HG03196 (cell line): ENCODE measurements at regions not wholly inside any gene's neighbourhood (a gene's known extent, or its start where the extent isn't known, plus 50 kb on each side); places are given as distances from the start of the nearest gene placed in this dataset.
"Not testable (repeated sequence)": the region's sequence is repeated elsewhere in the genome, so short reads cannot be mapped to it uniquely, and the experiment has no call there.

ENCODE experiments used
- ATAC-seq: cut with Tn5 transposase; IDR thresholded peaks from one replicate; pipeline ENCODE4 v1.9.1; 2021; ENCODE audit not compliant: unreplicated experiment

DNA sequence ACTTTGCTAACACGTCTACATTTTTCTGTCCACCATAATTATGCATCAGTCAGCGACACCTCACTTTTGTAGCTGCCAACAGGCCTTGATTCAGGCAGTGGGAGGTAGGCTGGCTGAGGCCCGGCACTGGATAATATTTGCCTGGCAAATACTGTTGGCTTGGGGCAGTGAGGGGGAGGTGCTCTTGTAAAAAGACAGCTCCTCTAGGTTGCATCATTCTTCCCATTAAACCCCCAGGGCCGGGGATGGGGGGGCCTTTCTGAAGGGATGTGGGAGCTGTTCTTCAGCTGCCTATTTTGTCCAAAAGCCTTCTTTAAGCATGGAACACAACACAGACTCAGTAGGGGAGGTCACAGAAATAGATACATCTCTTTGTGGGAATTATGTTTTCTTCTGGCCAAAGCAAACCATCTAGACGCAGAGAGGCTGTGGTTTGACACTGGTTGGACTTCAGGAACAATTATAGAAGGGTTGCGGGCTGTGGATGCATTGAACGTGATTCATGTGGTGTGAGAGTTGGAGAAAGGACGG, 338.3 kb upstream of the NT5E start:
- ATAC-seq, result no peak

DNA sequence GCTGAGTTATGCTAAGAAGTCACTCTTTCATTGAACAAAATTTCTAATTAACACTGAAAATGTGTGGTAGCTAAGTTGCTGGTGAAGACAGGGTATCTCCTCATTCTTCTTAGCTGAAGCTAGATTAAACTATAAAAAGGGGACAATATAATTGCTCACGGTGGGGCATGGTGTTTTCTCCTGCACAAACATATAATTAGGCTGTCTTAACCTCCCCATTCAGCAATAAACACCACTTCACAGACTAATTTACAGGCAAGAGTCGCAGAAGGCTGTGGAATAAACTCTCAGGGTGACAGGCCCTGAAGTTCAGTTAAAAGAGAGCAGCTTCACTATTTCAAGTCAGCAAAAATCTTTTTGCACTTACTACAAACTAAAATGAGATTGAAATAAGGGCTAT, 338.9 kb upstream of the NT5E start:
- no peak for ATAC-seq

DNA sequence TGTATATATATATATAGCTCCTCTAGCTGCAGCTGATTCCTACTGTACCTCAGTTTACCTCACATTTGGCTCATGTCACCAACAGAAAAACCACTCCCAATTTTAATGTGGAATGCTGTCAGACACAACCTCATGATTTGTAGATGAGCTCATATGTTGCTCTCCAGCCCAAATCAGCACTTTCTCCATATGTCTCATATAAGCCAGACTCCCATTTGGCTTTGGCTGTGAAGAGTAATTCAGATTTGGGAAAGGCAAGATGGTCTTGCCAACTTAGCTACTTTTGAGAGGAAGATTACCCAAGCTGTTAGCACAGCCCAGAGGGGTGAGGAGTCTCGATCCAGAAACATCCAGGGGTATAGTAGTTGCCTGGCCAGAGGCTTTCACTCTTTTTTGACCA, 342.2 kb upstream of the NT5E start:
- ATAC-seq, result no peak

DNA sequence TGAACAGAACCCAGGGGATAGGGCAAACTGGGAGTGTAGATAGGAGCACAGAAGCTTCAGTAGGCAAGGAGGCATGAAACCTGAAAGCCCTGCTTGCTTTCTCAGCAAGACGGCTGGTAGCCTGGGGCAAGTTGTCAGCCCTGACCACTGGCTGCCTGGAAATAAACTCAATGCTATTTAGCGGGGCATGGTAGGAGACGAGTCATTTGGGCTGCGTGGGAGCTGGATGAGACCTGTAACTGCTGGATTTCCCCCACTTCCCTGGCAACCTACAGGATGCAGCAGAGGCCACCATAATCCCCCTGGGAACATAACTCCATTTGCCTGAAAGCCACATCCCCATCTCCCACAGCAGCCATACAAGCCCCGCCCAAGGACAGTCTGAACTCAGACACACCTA, 332.6 kb upstream of the TBX18 start:
- no peak for ATAC-seq

DNA sequence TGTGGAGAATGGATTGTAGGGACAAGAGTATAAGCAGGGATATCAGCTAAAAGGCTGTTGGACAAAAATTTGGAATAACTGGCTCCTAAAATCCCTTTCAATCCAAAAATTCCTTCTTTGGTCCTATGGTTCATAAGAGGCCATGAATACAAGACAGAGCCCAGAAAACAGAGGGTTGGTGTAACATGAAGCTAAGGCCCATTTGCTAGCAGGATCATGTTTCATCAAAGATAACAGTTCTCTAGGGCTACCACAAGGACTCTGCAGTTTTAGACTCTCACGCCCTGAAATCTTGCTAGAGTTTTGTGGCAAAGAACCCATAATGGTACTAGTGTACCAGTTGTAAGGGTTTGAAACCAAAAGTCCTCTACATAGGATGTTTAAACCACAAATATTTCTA, 327.8 kb upstream of the TBX18 start:
- no peak for ATAC-seq

DNA sequence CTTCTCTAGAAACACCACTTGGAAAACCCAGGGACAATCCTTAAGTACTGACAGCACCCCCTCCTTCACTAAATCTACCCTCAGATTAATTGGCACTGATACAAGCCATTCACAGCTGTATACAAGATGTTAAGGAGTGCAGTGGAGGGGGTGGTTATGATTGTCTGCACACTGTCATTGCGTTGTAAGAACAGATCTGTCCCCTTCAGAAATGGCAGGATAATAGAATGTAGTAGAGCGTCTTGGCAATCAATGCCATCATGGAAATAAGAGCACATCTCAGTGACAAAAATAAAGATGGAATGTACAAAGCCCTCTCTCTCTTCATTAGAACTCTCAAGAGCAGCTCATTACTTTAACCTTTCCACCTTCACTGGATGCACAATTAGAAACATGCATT, 324.9 kb upstream of the TBX18 start:
- no peak for ATAC-seq

DNA sequence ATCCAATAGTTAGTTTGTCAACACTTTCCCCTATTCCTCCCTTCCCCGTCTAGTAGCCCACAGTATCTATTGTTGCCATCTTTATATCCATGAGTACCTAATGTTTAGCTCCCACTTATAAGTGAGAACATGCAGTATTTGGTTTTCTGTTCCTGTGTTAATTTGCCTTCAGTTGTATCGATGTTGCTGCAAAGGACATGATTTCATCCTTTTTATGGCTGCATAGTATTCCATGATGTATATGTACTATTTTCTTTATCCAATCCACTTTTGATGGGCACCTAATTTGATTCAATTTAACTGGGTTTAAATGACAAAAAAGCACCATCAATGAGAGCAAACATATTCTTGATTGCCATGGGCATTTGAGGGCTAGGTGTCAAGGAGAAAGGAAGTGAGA, 321.5 kb upstream of the TBX18 start:
- ATAC-seq, result no peak

DNA sequence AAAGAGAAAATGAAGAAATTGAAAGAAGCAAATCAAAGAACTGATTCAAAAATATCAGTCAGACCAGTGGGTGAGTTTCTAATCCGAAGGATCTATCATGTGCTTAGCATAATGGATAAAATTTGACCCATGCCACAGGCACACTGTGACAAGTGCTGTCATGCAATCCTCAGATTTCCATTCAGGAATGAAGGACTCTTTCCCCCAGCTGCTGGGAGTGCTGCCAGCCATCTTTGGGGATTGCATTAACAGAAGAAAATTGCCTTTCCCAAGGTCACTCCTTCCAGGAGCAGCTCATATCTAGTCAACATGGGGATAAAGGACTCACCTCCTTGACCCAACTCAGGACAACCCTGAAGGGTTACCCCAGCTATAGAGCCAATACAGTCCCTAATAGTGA, 316.7 kb upstream of the TBX18 start:
- no peak for ATAC-seq

DNA sequence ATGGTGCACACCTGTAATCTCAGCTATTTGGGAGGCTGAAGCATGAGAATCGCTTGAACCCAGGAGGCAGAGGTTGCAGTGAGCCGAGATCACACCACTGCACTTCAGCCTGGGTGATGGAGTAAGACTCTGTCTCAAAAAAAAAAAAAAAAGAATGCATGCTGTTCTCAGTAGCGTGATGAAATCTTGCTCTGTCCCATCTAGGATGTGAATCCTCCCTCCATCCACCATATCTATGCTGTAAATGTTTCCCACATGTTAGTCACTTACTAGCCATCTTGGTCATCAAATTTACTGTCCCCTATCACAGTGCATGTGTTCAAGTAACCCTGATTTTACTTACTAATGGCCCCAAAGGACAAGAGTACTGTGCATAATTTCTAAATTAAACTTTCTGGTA, 315.4 kb upstream of the TBX18 start:
- ATAC-seq, result no peak

DNA sequence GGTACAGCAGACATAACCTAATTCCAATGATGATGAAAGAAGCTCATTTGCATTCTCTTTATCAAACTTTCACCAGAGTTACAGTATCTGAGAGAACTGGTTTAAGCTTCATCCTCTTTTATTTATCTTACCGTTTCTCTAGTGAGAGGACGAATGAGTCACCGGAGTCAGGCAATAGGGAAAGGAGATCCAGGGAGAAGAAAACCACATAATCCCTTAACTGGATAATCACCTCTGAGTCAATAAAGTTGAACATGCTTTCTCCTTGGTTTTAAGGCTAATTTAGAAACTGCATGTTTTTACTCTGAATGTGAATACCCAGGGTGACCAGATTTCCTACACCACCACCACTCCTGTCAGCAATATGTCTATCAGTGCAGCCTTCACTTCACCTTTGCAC, 313.7 kb upstream of the TBX18 start:
- ATAC-seq, result no peak

DNA sequence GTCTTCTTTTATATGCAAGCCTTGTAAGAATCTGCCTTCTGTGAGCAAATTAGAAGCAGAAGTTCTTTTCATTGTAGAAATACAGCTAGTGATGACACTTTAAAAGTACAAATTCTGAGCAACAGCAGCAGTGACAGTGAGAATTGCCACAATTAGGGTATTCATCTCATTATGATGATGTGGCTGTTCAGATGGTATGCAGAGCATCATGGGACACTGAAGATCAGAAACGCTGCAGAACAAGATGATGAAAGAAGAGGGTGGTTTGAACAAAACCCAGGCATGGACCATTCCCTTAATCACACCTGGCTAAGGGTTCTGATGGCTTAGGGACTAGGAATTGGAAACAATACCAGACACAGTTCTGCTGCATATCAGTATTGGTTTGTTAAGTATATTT, 312.7 kb upstream of the TBX18 start:
- no peak for ATAC-seq

DNA sequence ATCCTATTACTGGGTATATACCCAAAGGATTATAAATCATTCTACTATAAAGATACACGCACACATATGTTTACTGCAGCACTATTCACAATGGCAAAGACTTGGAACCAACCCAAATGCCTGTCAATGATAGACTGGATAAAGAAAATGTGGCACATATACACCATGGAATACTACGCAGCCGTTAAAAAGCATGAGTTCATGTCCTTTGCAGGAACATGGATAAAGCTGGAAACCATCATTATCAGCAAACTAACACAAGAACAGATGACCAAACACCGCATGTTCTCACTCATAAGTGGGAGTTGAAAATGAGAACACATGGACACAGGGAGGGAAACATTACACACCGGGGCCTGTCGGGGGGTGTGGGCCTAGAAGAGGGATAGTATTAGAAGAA, 307.4 kb upstream of the TBX18 start:
- ATAC-seq, result not testable (repeated sequence)

DNA sequence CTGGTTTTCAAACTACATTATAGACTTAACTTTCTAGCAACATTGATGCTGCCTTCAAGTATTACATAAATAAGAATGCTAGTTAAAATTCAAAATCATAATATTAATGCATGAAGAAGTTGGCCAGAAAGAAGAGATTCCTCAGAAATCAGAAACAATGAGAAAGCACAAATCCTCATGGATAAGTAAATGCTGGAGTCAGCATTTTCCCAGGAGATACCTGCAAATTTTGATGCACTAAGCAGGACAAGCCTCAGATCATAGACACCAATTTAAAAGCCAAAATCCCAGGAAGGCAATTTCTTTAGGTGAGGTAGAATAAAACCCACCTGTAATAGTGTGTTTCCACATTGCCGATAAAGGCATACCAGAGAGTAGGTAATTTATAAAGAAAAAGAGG, 305.2 kb upstream of the TBX18 start:
- no peak for ATAC-seq

DNA sequence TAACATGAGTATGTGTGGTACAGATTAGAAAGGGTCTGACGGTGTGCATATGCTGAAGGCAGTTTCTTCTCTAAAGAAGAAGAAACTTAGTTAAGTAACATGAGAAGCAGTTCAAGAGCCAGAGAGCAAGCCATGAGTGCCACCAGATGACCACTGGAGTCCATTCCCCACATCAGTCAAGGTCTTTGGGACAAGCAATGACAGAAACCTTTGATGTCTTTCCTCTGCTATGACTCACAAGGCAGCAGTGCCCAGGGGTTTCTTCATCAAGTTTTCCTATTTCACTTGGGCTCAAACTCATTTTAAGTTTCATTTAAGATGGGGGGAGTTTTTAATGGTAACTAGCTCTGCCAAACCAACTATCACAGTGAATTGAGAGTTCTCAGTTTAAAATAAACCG, 303.8 kb upstream of the TBX18 start:
- no peak for ATAC-seq

DNA sequence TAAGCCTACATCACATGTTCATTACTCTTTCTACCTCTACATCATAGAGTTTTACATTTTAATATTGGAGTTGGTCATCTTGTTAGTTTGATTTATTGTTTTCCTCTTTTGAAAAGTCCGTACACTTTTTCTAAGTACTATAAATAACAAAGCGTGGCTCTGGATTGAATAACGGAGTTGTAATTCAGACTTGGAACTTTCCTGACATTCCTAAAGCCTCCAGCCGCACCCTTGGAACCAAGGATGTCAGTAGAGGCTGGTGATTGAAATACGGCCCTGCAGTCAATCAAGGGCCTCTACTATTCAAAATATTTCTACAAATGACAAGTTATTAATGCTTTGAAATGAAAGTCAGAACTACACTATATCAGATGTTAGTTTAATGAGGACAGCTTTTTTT, 301.9 kb upstream of the TBX18 start:
- ATAC-seq, result no peak

DNA sequence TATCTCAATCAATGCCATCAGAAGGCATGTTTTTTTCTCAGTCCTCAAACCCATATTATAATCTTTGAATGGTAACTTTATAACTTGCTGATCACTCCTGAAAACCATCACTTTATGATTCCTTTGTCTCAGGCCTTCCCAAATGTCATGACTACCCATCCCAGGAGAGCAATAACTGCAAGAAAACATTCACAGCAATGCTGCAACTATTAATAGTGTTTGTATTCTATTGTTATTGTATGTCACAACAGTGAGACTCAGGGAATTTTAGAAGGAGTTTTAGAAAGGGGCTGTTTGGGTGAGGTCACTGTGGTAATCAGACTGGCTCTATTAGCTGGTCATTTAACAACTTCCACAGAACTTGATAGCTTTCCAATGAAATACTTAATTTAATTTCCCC, 301.4 kb upstream of the TBX18 start:
- ATAC-seq, result no peak

DNA sequence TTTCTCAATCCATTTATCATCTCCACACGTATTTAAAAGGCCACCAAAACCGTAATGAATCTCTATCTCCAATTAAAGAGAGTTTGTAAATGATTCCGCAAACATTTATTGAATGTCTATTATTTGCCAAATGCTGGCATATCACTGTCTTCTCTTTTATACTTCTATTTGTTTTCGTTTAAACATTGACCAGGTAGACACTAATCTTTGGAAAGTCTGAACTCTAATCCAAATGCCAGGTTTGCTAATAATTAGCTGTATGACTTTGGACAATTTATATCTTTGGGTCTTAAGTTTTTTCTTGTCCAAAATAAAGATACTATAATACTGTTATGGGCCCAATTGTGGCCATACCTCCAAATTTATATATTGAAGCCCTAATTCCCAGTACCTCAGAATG, 299.2 kb upstream of the TBX18 start:
- ATAC-seq, result no peak

DNA sequence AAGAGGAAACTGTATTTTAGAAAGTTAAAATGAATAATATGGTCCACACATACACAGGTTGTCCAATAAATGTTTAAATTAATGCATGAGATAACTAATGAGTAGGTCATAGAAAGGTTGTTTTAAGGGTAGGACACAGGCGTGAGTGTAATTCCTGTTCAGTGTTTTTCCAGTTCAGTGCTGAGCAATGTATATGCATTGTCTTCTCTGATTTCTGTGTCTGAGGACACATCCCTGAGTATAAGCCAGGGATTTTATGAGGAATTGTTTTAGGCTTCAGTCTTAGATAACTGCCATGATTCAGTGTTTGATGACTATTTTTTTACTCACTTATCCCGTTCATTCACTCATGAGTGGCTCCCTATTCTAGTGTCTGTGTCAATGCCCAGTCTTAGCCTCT, 298.5 kb upstream of the TBX18 start:
- ATAC-seq, result no peak

DNA sequence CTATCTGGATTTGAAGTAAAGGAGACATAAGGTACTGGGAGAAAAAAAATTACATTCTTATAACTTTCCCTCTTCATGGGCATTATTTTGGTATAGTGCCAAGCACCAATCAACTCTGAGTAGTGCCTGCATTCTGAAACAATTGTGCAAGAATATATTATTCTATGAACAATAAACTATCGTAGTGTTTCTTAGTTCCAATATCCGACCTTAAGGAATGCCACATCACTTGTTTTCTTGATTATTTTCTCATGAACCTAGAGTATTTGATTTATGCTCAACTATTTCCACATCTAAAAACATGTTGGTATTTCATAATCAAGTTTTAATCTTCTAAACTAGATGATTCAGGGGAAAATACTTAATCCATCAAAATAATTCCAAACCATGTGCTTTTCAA, 294.4 kb upstream of the TBX18 start:
- no peak for ATAC-seq

DNA sequence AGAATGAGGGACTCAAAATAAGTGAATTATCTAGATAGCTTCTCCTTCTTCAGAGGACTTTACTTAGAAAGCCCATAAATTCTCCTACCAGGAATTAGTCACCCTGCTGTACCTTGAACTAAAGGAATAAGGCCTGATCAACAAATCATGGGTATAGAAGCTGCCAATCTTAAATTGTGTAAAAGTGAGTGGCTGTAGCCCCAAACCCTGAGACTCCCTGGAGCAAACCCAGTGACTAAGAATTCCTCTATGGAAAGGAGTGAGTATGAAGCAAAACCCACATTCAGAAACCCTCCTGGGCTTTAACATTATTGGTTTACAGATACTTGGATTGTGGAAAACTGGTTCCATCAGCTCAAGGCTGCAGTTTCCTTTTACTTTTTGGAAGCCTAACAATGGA, 285.8 kb upstream of the TBX18 start:
- ATAC-seq, result no peak

DNA sequence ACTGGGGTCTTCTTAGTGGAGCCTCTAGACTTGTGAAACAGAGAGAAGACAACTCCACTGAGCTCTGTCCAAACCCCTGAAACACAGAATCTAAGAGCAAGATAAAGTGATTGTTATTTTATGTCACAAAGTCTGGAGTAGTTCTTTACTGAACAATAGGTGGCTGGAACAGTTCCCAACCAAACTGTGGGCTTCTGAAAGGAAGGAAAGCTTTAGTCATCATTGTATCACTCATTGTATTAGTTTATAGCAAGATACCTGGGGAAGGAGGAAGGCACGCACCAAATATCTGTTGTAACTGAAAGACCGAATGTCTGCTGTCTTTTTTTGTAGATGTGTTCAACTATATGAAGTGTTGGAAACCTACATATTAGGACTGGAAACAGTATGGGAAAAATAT, 284.9 kb upstream of the TBX18 start:
- no peak for ATAC-seq

DNA sequence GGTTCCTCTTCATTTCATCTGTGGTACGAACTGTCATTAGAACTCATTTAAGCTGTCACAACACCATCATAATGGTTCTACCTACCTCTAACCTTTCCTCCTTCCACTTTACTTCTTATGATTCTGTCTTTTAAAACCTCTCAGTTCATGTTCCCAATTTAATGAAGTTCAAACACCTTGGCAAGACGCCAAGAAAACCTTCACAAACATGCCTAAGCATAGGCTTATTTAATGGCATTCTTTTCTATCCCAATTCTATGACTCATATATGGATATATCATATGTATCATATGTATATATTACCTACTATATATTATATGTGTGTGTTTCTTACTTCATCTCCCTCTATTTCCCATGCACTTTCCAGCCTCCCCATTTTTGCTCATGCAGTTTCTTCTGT, 283.4 kb upstream of the TBX18 start:
- ATAC-seq, result no peak

DNA sequence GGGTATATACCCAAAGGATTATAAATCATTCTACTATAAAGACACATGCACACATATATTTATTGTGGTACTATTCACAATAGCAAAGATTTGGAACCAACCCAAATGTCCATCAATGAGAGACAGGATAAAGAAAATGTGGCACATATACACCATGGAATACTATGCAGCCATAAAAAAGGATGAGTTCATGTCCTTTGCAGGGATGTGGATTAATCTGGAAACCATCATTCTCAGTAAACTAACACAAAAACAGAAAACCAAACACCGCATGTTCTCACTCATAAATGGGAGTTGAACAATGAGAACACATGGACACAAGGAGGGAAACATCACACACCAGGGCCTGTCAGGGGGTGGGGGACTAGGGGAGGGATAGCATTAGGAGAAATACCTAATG, 281.4 kb upstream of the TBX18 start:
- not testable (repeated sequence) for ATAC-seq

DNA sequence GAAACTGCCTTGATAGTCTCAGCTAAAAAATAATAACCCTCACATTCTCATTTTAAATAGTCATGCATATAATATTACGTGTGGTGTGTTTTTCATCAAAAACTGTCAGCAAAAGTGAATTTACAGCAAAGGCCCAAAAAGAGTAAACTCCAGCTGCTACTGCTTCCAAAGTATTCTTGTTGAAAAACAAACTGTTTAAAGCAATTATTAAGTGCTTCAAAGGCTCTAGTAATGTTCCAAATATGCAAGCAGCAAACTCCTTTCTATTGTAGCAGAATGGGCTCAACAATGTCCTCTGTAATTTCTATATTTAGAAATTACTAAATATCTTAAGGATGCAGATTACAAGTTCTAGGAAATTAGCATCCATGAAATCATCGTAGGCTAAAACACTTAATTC, 280.0 kb upstream of the TBX18 start:
- ATAC-seq, result no peak
